Left ventricle myocardium inferior (tissue), 1 donor: ENCODE measurements at regions not wholly inside any gene's neighbourhood (a gene's known extent, or its start where the extent isn't known, plus 50 kb on each side); places are given as distances from the start of the nearest gene placed in this dataset.

Experiments
- DNase-seq: peaks from one replicate; pipeline ENCODE4 v3.0.0-alpha.2; 2020
- H3K27ac ChIP-seq: fragments of 200-600 bp; replicated peaks from 2 replicates; pipeline ENCODE4 v1.8.0; 2021
- H3K27me3 ChIP-seq: fragments of 200-600 bp; 2 replicates; pipeline ENCODE4 v1.8.0; 2021; ENCODE audit warnings: low read depth
- H3K36me3 ChIP-seq: fragments of 200-600 bp; 2 replicates; pipeline ENCODE4 v1.8.0; 2021
- H3K4me1 ChIP-seq: fragments of 200-600 bp; 2 replicates; pipeline ENCODE4 v1.8.0; 2021
- H3K4me3 ChIP-seq: fragments of 200-600 bp; 2 replicates; pipeline ENCODE4 v1.8.0; 2021; ENCODE audit warnings: mild to moderate bottlenecking, moderate library complexity
- H3K9me3 ChIP-seq: fragments of 200-600 bp; replicated peaks from 2 replicates; pipeline ENCODE4 v1.8.0; 2021
- intact Hi-C: fragments of 100-400 bp; cut with micrococcal nuclease; formaldehyde crosslinking; loops from one replicate; pipeline ENCODE4 v1.11.0; 2022
- TF ChIP-seq, protein P1 (sequence below): fragments of 200-600 bp; IDR thresholded peaks from 2 replicates; pipeline ENCODE4 v1.8.0; 2021; ENCODE audit warnings: antibody characterized with exemption, mild to moderate bottlenecking, borderline replicate concordance
- donor health status: DM: no; HTN: yes; CAD: no; lungs with severe emphysema.

DNA sequence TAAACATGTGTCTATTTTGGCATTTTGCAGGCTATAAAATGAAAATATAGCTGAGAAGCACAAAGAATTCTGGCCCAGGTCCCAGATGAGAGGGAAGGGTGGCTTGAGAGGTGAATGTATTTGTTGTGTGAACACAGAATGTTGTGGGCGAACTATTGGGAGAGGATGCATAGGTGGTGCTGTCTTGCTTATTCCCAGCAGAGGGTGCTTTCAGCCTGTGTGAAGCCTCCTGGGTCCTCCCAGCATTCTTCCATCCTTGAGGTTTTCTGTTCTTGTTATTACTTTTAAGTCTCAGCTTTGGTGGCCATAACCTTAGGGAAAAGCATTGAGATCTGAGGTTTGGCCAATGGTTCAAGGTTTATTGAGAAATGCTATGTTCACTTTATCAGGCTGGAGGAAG lies 108.7 kb upstream of the SNX19 start:
- H3K4me3 ChIP-seq: no peak overlapping the region
- no peak for DNase-seq
- H3K27me3 ChIP-seq: no peaks in the 10 kb centered on the region
- TF ChIP-seq, protein P1, sequence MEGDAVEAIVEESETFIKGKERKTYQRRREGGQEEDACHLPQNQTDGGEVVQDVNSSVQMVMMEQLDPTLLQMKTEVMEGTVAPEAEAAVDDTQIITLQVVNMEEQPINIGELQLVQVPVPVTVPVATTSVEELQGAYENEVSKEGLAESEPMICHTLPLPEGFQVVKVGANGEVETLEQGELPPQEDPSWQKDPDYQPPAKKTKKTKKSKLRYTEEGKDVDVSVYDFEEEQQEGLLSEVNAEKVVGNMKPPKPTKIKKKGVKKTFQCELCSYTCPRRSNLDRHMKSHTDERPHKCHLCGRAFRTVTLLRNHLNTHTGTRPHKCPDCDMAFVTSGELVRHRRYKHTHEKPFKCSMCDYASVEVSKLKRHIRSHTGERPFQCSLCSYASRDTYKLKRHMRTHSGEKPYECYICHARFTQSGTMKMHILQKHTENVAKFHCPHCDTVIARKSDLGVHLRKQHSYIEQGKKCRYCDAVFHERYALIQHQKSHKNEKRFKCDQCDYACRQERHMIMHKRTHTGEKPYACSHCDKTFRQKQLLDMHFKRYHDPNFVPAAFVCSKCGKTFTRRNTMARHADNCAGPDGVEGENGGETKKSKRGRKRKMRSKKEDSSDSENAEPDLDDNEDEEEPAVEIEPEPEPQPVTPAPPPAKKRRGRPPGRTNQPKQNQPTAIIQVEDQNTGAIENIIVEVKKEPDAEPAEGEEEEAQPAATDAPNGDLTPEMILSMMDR: peak; percentile 20
- peaks cover 9% of the 10 kb centered on the region for H3K4me1 ChIP-seq
- no peaks in the 10 kb centered on the region for H3K36me3 ChIP-seq
- no peaks in the 10 kb centered on the region for H3K9me3 ChIP-seq
- H3K27ac ChIP-seq: no peak overlapping the region
- intact Hi-C loops: no loop called here

DNA sequence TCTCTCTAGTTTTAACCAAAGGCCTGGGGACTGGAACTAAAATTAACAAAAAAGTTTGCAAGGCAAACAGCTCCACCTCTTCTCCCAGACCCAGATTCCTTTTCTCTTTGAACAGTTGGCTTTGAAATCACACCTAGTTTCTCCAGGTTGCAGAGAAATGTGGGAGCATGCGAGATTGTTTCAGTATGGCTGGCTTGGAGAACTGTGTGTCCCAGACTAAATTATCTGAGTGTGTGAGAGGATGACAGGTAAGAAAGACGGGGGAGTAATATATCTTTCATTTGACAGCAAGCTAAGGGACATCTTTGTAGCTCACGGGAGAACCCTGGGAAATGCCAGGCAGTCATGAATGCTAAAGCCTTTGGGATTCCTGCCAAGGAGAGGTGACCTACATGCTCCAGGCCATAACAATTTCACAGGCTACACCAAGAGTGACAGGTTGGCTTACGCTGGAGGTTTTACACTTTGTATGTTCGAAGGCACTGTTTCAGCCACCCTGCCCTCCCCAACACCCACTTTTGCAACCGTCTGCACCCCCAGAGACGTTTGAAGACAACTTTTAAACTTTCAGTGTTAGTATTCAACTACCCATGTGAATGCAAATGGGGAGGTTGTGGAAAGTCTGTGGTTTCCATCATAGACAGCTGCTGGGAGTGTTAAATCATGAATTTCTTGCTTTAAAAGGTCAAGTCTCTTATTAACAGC lies 109.3 kb upstream of the SNX19 start:
- H3K27ac ChIP-seq: no peak overlapping the region
- no peaks in the 10 kb centered on the region for H3K36me3 ChIP-seq
- no peaks in the 10 kb centered on the region for H3K9me3 ChIP-seq
- no peak overlapping the region for H3K4me3 ChIP-seq
- intact Hi-C loops: no loop called here
- H3K4me1 ChIP-seq: peaks cover 9% of the 10 kb centered on the region
- H3K27me3 ChIP-seq: no peaks in the 10 kb centered on the region
- TF ChIP-seq, protein P1: no peak
- no peak for DNase-seq

DNA sequence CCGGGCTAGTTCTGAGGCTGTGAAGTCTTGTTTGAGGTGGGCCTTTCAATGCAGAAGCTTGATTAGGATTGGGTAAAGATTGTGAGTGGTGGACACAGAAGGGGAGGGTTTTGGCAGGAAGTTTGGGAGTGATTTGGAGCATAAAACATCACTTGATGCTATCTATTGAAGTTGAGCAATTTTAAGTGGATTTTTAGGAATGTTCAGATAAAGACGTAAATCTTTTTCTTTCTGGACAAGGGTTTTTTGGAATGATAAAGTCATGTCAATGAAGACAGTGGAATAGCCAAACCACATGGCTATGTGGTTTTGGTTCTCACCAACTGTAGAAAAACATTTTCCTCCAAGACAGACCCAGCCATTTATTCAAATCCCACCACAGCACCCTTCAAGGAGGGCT lies 111.2 kb upstream of the SNX19 start:
- Histone ChIP-seq H3K4me3 (no peak overlapping the region), H3K36me3 (no peaks in the 10 kb centered on the region), H3K27me3 (peaks cover 8% of the 10 kb centered on the region), H3K4me1 (peaks cover 9% of the 10 kb centered on the region), H3K27ac (no peak overlapping the region), H3K9me3 (no peaks in the 10 kb centered on the region)
- TF ChIP-seq, protein P1: no peak
- intact Hi-C loops: no loop called here
- DNase-seq: no peak

DNA sequence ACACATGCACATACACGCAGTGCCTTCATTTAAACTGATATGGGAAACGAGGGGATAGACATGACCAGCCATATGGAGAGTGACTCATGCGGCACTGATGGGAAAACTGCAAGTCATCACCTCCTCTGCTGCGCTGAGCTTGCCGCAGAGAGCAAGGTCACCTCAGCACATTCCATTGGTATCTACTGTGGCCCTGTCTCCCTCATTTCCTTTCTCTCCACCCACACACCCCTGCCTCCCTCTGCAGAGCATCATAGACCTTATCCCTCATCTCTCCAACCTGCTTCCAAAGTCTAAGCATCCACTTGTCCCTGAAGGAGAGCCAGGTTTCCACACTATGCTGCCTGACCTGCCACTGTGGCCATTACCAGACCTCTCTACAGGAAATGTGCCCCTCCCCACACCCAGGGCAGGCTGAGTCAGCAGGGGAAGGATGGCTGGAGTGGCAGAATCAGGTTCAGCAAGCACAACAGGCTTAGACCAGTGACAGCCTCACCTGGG lies 116.9 kb upstream of the SNX19 start:
- H3K4me1 ChIP-seq: no peaks in the 10 kb centered on the region
- peaks cover 41% of the 10 kb centered on the region for H3K27me3 ChIP-seq
- H3K9me3 ChIP-seq: no peaks in the 10 kb centered on the region
- H3K36me3 ChIP-seq: no peaks in the 10 kb centered on the region
- intact Hi-C loops: no loop called here
- H3K27ac ChIP-seq: no peak overlapping the region
- TF ChIP-seq, protein P1: no peak
- no peak overlapping the region for H3K4me3 ChIP-seq
- DNase-seq: no peak

DNA sequence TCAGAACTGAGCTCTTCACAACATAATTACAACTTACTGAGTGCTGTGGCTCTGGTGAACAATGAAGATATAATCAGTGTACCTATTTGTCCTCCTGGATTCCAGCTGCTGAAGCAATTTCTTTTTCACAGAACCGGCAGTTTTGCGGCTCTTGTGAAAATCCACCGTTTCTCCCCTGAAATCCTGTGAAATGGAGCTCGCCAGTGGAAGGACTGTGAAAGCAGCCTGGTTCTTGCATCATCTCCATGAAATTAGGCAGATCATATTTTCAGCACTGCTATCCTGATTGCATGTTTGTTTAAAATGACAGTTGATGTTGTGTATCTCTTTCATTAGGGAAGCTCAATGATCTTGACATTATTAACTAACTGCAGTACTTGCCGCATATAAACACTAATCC lies 120.2 kb upstream of the SNX19 start:
- H3K27ac ChIP-seq: no peak overlapping the region
- DNase-seq: no peak
- no peaks in the 10 kb centered on the region for H3K4me1 ChIP-seq
- H3K36me3 ChIP-seq: no peaks in the 10 kb centered on the region
- intact Hi-C loops: no loop called here
- no peaks in the 10 kb centered on the region for H3K9me3 ChIP-seq
- H3K27me3 ChIP-seq: peaks cover 63% of the 10 kb centered on the region
- no peak overlapping the region for H3K4me3 ChIP-seq
- TF ChIP-seq, protein P1: no peak
